PC-3 (cell line): ENCODE measurements at regions not wholly inside any gene's neighbourhood (a gene's known extent, or its start where the extent isn't known, plus 50 kb on each side); places are given as distances from the start of the nearest gene placed in this dataset.

Experiments
- ATAC-seq: fragments of 200-7000 bp; cut with Tn5 transposase; 2 replicates; pipeline ENCODE4 v1.9.1; 2020; ENCODE audit warnings: mild to moderate bottlenecking, moderate library complexity
- BruUV-seq: library from RNA; stranded (reverse); fragments of 400-500 nt; replicated peaks from 2 replicates; lab custom pipeline; 2021; lab: Mats Ljungman, UMichigan
- CTCF ChIA-PET: fragments of 300-600 bp; sonication (Branson Sonifier 250); formaldehyde crosslinking; loops from one replicate; lab custom pipeline; 2022; ENCODE audit warnings: antibody characterized with exemption; lab: Charles Lee
- POLR2A ChIA-PET: fragments of 300-600 bp; sonication (Branson Sonifier 250); formaldehyde crosslinking; loops from one replicate; lab custom pipeline; 2022; ENCODE audit warnings: antibody characterized with exemption; ENCODE audit not compliant: unreplicated experiment; lab: Charles Lee
- DNase-seq: peaks from one replicate; pipeline ENCODE4 v3.0.0-alpha.2; 2015
- H2AFZ ChIP-seq: fragments of 300-600 bp; sonication (generic); 2 replicates; pipeline ENCODE4 v1.6.0; 2016; ENCODE audit warnings: antibody characterized with exemption, low read length
- H3F3A ChIP-seq: fragments of 300-600 bp; sonication (generic); one replicate; pipeline ENCODE4 v1.6.0; 2017; ENCODE audit warnings: antibody characterized with exemption, low read length, control low read depth, mild to moderate bottlenecking; ENCODE audit not compliant: unreplicated experiment
- H3K27ac ChIP-seq: fragments of 300-600 bp; sonication (generic); 2 replicates; pipeline ENCODE4 v1.5.1; 2016; ENCODE audit warnings: mild to moderate bottlenecking, low read length
- H3K27me3 ChIP-seq: fragments of 300-600 bp; sonication (generic); 2 replicates; pipeline ENCODE4 v1.6.1; 2016; ENCODE audit warnings: low read length, mixed read lengths
- H3K36me3 ChIP-seq: fragments of 300-600 bp; sonication (generic); 2 replicates; pipeline ENCODE4 v1.6.1; 2016; ENCODE audit warnings: low read depth, mixed run types, low read length, mixed read lengths
- H3K4me1 ChIP-seq: fragments of 300-600 bp; sonication (generic); 2 replicates; pipeline ENCODE4 v1.5.1; 2016; ENCODE audit warnings: low read length; ENCODE audit not compliant: insufficient read depth
- H3K4me2 ChIP-seq: fragments of 300-600 bp; sonication (generic); 2 replicates; pipeline ENCODE4 v1.6.0; 2016; ENCODE audit warnings: low read length
- H3K4me3 ChIP-seq: fragments of 300-600 bp; sonication (generic); 2 replicates; pipeline ENCODE4 v1.5.1; 2016; ENCODE audit warnings: mild to moderate bottlenecking, low read length, mixed read lengths
- H3K79me2 ChIP-seq: fragments of 300-600 bp; sonication (generic); 2 replicates; pipeline ENCODE4 v1.6.1; 2017; ENCODE audit warnings: low read length, mixed read lengths
- H3K9ac ChIP-seq: fragments of 300-600 bp; sonication (generic); 2 replicates; pipeline ENCODE4 v1.6.0; 2016; ENCODE audit warnings: mild to moderate bottlenecking, low read length
- H3K9me2 ChIP-seq: fragments of 300-600 bp; sonication (generic); replicated peaks from 2 replicates; pipeline ENCODE4 v1.6.1; 2016; ENCODE audit warnings: mixed run types, low read length, mixed read lengths
- H3K9me3 ChIP-seq: fragments of 300-600 bp; sonication (generic); 2 replicates; pipeline ENCODE4 v1.6.1; 2016; ENCODE audit warnings: low read length, mixed read lengths
- H4K20me1 ChIP-seq: fragments of 300-600 bp; sonication (generic); 2 replicates; pipeline ENCODE4 v1.6.1; 2016; ENCODE audit warnings: low read length, mixed read lengths
- EZH2 ChIP-seq: fragments of 300-600 bp; sonication (generic); IDR thresholded peaks from one replicate; pipeline ENCODE4 v1.6.1; 2017; ENCODE audit warnings: antibody characterized with exemption, mild to moderate bottlenecking, low read length; ENCODE audit not compliant: unreplicated experiment
- EZH2phosphoT487 ChIP-seq: fragments of 300-600 bp; sonication (generic); IDR thresholded peaks from 2 replicates; pipeline ENCODE4 v1.6.1; 2018; ENCODE audit warnings: mild to moderate bottlenecking, antibody characterized with exemption, low read length, borderline replicate concordance
- intact Hi-C: fragments of 100-400 bp; cut with micrococcal nuclease; formaldehyde crosslinking; loops from 2 replicates; pipeline ENCODE4 v1.9.0; 2023
- TF ChIP-seq, protein P1 (sequence below): fragments of 300-600 bp; sonication (generic); conservative IDR thresholded peaks from 2 replicates; pipeline ENCODE4 v1.5.1; 2017; ENCODE audit warnings: antibody characterized with exemption, low read depth, mild to moderate bottlenecking, low read length

DNA sequence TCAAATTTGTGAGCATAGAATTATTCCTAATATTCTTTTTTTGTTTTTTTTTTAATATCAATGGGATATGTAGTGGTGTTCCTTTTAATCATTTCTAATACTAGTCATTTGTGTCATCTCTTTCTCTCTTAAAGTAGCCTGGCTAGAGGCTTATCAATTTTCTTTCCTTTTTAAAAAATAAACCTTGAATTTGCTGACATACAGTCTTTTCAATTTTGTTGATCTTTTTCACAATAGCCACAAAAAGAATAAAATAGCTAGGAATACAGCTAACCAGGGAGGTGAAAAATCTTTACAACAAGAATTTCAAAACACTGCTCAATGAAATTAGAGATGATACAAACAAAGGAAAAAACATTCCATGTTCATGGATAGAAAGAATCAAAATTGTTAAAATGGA is 192.6 kb downstream of the ARL6IP6 start:
- H3K4me1 ChIP-seq = no peaks in the 10 kb centered on the region
- no peaks in the 10 kb centered on the region for H4K20me1 ChIP-seq
- no peaks in the 10 kb centered on the region for H3K36me3 ChIP-seq
- H3K4me2 ChIP-seq = no peak overlapping the region
- intact Hi-C loops = no loop called here
- no peaks in the 10 kb centered on the region for H3K27me3 ChIP-seq
- ChIA-PET POLR2A (no interaction called here), CTCF (no interaction called here)
- H3K9me2 ChIP-seq = no peaks in the 10 kb centered on the region
- no TSS peak for BruUV-seq
- no peak overlapping the region for H3K9ac ChIP-seq
- no peaks in the 10 kb centered on the region for H3K79me2 ChIP-seq
- no peak overlapping the region for H3K27ac ChIP-seq
- DNase-seq (no peak), ATAC-seq (no peak)
- TF ChIP-seq EZH2phosphoT487 (no peak), EZH2 (no peak)
- TF ChIP-seq, protein P1, sequence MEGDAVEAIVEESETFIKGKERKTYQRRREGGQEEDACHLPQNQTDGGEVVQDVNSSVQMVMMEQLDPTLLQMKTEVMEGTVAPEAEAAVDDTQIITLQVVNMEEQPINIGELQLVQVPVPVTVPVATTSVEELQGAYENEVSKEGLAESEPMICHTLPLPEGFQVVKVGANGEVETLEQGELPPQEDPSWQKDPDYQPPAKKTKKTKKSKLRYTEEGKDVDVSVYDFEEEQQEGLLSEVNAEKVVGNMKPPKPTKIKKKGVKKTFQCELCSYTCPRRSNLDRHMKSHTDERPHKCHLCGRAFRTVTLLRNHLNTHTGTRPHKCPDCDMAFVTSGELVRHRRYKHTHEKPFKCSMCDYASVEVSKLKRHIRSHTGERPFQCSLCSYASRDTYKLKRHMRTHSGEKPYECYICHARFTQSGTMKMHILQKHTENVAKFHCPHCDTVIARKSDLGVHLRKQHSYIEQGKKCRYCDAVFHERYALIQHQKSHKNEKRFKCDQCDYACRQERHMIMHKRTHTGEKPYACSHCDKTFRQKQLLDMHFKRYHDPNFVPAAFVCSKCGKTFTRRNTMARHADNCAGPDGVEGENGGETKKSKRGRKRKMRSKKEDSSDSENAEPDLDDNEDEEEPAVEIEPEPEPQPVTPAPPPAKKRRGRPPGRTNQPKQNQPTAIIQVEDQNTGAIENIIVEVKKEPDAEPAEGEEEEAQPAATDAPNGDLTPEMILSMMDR = no peak
- H3F3A ChIP-seq = no peaks in the 10 kb centered on the region
- no peak overlapping the region for H3K4me3 ChIP-seq
- H2AFZ ChIP-seq = no peak overlapping the region
- no peaks in the 10 kb centered on the region for H3K9me3 ChIP-seq

DNA sequence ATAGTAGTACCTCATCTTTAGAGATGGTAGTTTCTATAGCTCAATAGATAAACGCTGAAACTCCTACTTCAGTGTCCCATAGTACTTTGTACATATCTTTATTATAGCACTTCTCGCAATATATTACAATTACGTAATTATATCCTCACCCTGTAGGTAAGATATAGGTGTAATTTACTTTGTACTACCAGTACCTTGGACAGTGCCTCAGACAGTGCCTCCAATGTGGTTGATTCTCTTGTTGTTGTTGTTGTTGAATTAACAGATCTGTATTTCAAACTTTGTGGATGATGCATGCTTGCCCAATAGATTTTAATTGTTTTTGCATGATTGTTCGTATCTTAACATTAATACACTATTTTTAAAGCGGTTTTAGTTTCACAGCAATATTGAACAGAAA is 188.6 kb downstream of the ARL6IP6 start:
- POLR2A ChIA-PET = no interaction called here
- CTCF ChIA-PET = no interaction called here
- H4K20me1 ChIP-seq = no peaks in the 10 kb centered on the region

DNA sequence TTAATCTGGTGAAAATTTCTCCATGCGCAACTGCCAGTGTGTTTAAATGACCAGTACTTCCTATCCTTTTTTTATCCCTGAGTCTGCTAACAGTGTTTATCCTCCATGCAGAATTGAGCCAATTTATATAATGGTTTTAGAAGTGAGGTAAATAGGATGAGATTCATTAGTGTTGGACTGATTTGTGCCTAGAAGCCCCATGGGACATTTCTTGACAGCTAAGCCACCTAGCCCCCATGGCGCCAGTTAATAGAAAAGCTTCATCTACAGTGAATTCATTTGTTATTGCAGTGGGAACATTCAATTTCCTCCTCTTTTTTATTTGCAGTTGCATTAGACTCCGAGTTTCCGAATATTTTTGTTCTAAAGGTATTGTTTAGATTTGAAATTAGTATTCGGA is 175.6 kb downstream of the ARL6IP6 start:
- no TSS peak for BruUV-seq
- CTCF ChIA-PET = no interaction called here
- H3K9me2 ChIP-seq = no peaks in the 10 kb centered on the region

More for the DNA sequence above, 188.6 kb downstream of the ARL6IP6 start:
- Histone ChIP-seq H3K4me2 (no peak overlapping the region), H3K9ac (no peak overlapping the region), H3K9me3 (no peaks in the 10 kb centered on the region), H3K79me2 (no peaks in the 10 kb centered on the region), H3F3A (no peaks in the 10 kb centered on the region), H3K9me2 (no peaks in the 10 kb centered on the region), H3K36me3 (no peaks in the 10 kb centered on the region), H3K4me1 (no peaks in the 10 kb centered on the region), H3K4me3 (no peak overlapping the region), H2AFZ (no peak overlapping the region), H3K27me3 (no peaks in the 10 kb centered on the region), H3K27ac (no peak overlapping the region)
- intact Hi-C loops = no loop called here
- TF ChIP-seq EZH2 (no peak), EZH2phosphoT487 (no peak)
- TF ChIP-seq, protein P1 = no peak
- no TSS peak for BruUV-seq
- DNase-seq = no peak
- ATAC-seq = no peak

More for the DNA sequence above, 175.6 kb downstream of the ARL6IP6 start:
- Histone ChIP-seq H3K27ac (no peak overlapping the region), H3F3A (no peaks in the 10 kb centered on the region), H3K4me3 (no peak overlapping the region), H3K27me3 (peaks cover 25% of the 10 kb centered on the region), H3K9ac (no peak overlapping the region), H2AFZ (no peak overlapping the region), H4K20me1 (no peaks in the 10 kb centered on the region), H3K36me3 (no peaks in the 10 kb centered on the region), H3K79me2 (no peaks in the 10 kb centered on the region), H3K4me1 (no peaks in the 10 kb centered on the region), H3K9me3 (no peaks in the 10 kb centered on the region), H3K4me2 (no peak overlapping the region)
- POLR2A ChIA-PET = no interaction called here
- intact Hi-C loops = no loop called here
- DNase-seq (no peak), ATAC-seq (no peak)
- TF ChIP-seq EZH2 = no peak
- TF ChIP-seq, protein P1 = no peak
- no peak for TF ChIP-seq EZH2phosphoT487
